T follicular helper cell (primary cell): ENCODE measurements at regions not wholly inside any gene's neighbourhood (a gene's known extent, or its start where the extent isn't known, plus 50 kb on each side); places are given as distances from the start of the nearest gene placed in this dataset.

ENCODE experiments used
- DNase-seq: peaks from one replicate; pipeline ENCODE4 v3.0.0-alpha.2; 2020; ENCODE audit warnings: low read depth

DNA sequence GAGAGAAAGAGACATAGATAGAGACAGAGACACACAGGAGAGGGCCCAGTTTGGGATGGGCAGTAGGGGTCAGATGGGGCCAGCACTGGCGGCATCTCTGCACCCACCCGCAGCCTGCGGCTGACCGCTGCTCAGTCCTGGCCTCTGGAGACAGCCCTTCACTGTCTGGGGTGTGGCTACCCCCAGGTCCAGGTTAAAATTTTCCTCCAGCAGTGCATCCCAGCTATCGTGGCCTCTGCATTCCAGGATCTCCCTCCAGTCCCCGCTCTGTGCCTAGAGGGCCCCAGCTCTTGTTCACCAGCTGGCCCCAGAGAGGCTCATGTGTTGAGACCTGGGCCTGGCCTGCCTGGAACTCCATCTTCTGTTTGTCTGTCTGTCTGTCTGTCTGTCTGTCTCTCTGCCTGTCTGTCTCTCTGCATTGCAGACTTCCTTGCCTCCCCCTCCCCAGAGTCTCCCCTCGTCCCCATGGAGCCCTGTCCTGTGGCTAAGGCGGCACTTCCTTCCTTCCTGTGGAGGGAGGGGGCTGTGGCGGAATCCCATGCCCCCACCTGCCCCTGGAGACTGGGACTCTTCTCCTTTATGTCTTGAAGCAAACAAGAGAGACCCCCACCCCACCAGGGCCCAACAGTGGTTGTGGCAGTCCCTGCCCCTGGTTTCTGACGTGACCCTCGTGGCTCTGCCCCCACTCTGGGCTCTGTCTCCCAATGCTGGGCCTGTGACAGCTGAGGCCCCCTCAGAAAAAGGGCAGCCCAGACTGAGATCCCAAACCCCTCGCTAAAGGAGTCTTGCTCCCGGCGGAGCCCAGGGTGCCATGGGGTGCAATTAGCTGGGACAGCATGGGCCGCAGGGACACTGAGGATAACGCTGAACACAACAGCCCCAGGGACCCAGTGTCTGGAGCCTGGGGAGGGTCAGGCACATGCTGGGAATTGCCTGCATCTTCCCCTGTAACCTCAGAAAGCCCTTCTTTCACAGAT is 241.8 kb downstream of the NPHP4 start:
- DNase-seq = no peak

DNA sequence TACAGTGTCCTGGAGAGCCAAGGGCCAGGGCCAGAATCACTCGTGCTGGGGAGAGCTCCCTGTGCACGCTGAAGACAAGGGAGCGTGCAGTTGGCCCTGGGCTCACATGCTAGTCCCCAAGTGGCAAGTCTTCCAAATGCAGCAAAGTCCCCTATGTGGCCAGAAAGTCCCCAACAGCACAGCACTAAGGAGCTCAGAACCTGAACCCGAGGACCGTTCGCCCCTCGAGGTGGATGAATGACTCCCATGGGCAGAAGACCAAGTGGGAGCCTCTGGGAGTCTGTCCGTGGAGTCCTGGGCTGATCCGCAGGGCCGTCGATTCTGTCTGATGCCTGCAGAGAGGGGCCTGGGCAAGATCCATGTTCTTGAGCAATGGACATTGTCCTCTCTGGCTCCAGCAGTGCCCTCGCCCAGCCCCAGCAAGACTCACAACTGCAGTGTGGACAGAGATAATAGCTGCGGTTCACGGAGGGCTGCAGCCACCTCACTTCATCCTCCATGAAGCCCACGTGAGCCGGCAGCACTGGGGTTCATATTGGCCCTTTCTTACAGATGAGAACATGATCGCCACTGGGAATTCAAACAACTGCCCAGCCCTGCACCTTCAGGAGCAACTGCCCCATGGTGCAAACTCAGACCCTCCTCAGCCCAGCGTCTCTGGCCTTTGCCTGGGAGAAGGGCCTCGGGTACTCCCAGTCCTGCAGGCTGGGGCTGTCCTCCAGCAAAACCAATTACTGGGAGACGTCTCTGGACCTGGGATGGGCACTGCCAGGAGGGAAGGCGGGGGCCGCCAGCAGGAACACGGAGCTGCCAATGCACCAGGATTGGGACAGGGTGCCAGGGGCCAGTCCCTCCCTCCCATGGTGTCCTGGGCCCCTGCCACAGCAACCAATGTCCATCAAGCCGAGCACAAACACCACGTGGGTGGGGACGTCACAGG is 243.7 kb downstream of the NPHP4 start:
- no peak for DNase-seq

DNA sequence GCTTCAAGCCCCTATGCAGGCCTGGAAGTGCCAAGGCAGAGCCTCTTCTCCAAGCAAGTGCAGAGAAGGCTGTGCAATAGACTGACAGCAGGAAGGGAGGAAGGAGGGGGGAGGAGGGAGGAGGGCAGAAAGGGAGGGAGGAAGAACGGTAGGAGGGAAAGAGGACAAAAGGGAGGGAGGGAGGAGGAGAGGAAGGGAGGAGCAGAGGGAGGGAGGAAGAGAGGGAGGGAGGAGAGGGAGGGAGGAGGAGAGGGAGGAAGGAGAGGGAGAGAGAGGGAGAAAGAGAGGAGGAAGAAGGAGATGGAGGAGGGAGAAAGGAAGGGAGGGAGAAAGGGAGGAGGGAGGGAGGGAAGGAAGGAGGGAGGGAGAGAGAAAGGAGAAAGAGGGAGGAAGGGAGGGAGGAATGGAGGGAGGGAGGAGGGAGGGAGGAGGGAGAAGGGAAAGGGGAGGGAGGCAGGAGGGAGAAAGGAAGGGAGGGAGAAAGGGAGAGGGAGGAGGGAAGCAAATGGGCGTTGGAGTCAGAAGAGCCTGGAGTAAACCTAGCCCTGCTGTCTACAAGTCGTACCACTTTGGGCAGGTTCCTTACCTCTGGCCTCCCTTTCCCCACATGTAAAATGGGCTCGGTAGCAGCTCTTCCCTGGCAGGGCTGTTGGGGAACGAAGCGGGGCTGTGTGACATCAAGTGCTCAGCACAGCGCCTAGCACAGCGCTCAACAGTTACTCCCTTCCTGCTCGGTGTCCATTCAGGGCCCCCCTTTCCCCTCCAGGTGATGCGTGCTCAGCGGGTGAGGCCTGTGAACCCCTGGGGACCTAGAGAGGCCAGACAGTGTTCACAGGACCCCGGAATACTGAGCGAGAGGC is 244.6 kb downstream of the NPHP4 start:
- no peak for DNase-seq

DNA sequence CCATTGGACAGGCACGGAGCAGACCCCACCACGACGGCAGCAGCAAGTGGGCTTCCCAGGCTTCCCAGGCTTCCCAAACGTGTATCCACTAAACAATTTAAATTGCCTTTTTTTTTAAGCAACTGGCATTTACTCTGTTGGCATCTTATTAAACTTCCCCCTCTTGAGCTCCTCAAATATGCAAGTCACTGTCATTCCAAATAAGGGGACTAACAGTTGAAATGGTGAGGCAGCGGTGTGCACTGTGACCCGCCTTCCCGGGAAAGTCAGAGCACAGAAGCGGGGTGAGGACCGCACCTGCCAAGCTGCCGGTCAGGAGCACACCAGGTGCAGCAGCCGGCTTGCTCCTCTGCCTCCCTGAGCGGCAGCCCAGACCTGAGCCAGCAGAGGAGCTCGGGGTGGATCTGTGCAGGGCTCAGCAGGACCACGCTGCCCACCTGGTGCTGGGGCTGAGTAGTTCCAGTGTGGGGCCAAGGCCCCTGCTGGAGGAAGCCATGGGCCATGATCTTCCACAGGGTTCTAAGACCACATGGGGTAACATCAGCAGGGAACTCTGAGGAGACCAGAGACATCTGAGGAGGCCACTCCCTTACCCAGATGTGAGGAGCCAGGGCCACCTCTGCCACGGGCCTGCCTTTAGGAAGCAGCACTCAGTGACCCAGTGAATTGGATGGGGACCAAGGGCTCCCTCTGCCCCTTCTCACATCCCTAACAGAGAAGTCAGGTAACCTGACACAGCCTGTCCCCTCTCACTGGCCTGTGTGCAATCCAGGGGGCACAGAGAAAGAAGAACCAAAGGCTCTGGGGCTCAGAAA is 245.4 kb downstream of the NPHP4 start:
- DNase-seq = no peak

DNA sequence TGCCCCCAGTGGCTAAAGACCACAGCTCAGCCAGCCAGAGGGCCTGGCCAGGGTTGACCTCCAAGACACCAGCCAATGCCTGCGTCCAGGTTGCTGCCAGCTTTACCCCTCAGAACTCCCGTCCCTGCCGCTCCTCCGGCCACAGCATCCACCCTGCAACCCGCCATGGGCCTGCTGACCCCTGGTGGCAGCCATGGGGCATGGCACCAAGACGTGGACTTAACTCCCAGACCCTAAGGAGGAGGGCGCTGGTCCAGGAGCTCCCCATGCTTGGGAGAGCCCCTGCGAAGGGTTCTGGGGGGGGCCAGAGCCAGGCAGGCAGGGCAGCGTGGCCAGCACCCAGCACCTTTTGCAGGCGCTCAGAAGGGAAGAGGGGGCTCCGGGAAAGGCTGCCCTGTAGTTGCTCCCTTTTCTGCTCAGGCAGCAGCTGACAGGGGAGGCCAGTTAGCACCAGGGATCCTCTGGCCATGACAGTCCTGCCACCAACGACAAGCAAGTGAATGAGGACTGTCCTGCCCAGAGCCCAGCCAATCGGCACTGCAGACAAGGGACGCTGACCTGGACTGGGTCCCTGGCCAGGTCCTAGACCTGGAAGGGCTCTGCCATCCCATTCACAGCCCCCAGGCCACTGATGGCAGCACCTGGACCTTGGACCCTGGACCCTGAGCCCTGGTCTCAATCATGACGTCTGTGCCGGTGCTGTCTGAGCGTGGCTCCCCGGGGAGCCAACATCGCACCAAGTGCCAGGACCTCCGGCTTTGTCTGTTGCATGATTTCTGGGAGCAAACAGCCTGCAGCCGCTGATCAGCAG is 246.2 kb downstream of the NPHP4 start:
- DNase-seq = peak; percentile 43

DNA sequence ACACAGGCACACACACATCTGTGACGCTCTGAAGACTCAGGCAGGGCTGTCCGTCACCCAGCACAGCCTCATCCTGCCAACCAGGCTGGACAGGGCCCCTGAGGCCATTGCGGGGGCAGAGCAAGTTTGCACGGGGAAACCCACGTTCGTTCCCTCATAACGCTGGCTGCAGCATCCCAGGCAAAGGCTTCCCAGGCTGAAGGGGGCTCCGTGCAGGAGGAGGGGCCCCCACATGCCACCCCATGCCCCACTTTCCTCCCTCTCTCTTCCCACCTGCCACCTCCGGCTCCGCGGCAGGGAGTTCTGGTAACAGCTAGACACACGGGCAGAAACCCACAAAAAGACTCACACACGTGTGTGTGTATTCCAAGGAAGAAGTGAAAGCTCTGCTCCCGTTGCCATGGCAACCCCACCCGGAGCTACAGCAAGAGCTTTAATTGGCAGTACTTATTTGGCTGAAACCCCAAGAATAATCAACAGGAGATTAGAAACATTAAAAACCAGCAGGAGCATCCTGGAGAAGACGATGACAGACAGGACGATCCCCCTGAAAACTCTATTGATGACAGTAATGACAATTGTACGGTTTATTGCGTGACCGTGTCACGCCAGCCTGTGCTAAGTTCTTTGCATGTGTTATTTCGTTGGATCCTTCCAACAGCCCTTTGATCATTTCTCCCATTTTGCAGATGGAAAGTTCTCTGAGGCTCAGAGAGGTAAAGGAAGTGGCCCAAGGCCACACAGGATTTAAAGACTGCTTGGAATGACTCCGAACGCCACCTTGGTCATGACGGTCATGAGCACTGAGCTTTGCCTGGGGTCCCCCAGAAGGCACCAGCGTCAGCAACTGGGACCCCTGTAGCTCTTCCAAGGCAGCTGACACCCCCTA is 247.1 kb downstream of the NPHP4 start:
- DNase-seq = no peak

DNA sequence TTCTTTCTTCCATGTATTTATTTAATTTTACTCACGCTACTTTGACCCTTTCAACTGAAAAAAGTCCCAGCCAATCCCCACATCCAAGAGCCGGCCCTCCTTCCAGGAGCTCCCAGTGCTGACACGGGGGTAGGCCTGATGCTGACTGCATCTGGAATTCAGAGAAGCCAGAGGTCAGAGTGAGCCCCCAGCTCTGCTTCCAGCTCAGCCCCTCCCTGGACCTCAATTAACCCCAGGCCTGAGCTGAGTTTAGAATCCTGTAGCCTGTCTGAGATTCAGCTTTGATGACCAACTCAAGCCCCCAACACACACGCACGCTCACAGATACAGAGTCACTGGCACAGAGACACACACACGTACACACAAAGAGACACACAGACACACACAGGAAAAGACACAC is 247.9 kb downstream of the NPHP4 start:
- DNase-seq = no peak

DNA sequence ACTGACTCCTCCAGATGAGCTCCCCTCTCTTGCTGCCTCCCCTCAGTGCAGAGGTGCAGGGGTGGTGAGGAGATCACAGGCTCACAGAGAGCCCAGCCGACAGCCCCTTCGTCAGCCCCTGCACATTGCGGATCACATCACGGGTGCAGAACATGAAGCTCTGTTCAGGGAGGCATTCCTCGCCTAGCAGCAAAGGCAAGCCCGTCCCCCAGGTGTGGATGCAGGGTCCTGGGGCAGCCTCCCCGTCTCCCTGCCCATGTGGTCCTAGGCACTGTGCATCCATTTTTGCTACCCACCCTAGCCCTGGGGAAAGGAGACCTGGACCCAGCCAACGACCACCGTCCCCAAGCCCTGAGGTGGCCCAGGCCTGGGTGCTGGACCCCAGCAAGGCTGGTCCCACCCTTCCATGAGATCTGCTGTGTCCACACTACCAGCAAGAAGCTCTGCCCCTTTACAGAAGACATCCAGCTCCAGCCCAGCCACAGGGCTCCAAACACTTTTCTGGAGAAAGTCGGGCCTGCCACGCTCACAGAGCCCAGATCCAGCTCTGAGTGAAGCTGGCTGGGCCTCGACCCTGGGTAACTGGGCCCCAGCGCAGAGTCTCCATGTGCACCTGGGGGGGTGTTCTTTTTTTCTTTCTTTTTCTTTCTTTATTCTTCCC is 248.7 kb downstream of the NPHP4 start:
- DNase-seq = no peak

DNA sequence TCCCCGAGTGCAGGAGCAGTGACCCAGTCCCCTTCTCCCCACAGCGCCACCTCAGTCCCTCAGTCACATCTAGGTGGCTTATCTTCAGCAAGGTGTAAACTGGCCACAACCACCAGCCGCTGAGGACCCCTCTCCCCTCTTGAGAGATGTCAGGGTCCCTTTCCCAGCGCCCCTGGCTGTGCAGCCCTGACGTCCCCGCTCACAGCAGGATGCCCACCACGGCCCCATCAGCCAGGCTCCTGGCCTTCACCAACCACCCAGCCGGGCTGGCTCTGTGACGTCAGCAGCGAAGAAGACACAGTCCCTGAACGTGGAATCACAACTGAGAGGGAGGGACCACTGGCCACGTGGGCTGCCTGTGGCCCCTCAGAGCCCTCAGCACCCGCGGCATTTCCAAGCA is 249.4 kb downstream of the NPHP4 start:
- DNase-seq = no peak

DNA sequence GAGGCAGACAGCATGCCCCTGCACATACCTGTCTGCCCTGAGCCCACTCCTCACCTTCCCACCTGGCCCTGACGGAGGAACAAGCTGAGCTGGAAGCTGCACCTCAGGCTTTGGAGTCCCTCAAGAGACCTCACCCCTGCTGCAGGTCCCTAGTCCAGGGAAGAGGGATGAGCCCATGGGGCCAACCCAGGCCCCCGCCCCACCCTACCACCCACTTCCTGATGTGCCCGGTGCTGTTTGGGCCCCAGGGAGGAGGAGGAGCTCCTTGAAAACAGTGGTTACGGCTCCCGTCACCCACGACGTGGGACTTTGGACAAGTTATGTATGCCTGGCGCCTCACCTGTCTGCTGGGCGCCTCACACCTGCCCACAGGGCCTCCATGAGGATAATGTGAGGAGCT is 250.2 kb downstream of the NPHP4 start:
- DNase-seq = no peak

DNA sequence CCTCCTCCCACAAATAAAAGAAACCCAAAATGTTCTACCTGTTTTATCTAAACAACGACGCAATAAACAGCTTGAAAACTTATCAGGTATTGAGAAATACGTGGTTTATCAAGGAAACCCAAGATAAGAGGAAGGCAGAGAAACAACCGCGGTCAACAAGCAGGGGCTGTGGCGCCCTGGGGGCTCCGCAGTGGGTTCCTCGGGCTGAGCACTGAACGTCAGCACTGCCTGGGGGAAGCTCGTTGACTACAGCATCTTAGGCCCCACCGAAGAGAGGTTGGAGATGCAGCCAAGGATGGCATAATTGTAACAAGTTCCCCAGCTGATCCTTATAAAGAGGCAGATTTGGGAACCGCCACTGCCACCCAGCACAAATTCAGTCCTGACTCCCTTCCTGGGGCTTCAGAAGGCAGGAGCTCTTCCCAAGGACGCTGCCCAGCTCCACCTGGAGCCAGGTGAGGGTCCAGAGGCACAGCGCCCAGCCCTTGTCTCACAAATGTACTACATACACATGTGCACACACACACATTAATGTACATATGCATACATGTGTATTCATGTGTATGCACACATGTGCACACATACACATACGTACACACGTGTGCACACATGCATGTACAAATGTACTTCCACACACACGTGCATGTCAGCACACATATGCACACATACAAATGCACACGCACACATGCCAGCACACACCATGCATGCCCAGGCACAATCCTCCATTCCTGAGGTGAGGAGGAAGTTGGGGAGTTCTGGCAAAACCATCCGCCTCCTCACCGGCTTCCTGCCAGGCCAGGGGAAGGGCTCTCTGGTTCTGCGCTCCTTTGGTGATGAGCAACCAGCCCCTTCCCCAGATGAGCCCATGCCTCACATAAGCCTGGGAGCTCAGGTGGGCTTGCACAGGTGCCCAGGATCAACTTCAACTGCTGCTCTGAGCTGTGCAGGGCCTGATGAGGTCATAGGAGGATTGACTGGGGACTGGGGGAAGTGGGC is 251.1 kb downstream of the NPHP4 start:
- DNase-seq = no peak

DNA sequence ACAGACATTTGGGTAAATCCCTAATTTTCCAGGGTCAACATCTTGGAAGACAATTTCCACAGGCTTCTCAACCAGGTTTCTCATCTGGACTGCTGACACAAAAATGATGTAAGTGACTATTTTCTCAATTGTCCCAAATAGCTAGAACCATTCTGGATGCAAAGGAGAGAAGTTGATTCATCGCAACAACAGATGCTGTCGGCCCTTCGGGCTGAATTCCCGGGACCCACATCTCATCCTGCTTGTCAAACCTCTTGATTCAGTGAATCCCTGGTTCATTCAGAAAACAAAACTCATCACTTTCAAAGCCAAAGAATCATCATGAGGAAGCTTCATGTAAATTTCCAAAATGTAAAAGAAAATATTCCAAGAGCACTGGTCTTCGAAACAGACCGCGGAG is 251.8 kb downstream of the NPHP4 start:
- no peak for DNase-seq

DNA sequence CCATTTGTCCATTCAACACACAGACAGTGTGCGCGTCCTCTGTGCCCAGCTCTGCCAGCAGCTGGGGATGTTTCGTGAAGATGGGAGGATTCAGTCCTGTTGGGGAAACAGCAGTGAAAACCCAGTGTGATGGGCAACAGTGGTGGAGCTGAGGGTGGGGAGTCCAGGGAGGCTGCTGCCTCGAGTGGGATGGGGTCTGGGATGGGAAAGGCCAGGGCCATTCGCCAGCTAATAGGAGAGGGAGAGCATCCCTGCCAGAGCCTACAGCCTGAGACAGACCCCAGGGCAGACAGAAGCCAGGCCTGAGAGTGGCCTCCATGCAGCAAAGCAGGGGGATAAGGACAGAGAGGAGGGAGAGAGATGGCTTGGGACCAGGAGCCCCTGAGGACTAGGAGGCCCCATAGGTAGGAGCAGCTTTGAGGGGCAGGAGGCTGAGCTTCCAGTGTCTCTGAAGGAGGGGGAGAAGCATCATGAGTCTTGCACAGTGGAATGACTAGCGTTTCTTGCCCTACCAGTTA is 252.6 kb downstream of the NPHP4 start:
- no peak for DNase-seq

DNA sequence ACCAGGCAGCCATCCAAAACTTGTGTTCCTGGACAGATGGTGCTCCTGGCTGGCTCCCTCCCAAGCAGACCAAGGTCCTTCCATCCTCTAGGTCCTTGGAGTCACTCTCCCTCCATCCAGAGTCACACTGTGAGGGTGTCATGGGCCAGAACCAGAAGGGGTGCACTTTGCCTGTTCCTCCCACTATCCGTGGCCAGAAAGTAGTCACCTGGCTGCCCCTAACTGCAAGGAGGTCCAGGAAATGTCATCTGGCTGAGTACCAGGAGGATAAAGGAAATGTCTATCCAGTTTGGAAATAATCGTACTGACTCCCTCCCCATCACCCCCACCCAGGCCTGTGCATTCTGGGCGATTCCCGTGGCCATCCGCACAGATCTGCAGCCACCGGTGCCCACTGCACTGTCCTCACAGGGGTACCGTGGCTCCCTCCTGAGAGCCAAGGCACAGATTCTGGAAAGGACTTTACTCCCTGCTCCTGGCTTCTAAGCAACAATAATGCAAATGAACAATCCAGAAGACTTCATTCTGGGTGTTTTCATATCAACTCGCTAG is 253.2 kb downstream of the NPHP4 start:
- no peak for DNase-seq

DNA sequence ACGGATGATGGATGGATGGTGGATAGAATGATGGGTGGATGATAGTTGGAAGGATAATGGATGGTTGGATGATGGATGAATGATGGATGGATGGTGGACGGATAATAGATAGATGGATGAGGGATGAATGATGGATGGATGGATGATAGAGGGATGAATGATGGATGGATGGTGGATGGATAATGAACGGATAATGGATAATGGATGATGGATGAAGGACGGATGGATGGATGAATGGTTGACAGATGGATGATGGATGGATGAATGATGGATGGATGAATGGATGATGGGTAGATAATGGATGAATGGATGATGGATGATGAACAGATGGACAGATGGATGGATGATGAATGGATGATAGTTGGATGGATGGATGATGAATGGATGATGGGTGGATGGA is 255.1 kb downstream of the NPHP4 start:
- DNase-seq = no peak

DNA sequence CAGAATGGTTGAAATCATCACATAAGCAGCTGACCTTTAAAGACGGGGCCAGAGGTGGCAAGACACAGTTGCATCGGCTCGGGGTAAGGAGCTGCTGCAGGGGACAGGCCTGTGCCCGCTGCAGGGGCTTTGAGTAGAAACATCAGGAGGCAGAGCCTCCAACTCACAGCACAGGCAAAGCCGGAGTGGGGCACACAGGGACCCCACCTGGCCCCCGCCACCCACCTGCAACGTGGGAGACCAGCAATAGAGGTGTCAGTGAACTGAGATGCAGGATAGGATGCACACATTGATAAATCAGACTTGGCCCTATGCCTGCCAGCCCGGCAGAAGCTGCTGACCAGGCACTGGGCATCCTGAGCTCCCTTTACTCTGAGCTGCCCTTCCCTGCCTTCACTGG is 257.2 kb downstream of the NPHP4 start:
- no peak for DNase-seq

DNA sequence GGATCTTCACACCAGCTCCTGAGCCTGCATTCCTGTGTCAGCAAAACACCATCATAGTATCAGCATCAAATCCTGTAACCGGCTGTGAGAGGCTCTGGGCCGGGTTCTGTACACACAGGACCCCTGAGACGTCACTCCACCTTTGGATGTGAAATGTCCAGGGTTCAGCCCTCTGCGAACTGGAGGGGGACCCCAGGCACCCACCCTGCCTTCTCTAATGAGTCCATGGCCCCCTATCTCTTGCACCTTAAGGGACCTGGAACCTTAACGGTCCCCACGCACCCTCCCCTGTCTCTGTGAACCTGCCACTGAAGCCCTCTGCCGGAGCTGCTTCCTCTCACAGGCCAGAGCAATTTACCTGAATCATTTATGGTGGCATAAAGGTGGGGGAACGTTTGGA is 257.8 kb downstream of the NPHP4 start:
- DNase-seq = no peak
